Testis (tissue), 2 donors: ENCODE measurements at regions not wholly inside any gene's neighbourhood (a gene's known extent, or its start where the extent isn't known, plus 50 kb on each side); places are given as distances from the start of the nearest gene placed in this dataset.

ENCODE experiments used
- POLR2A ChIP-seq: fragments of 450-650 bp; IDR thresholded peaks from one replicate; pipeline ENCODE4 v1.6.1; 2017; ENCODE audit warnings: antibody characterized with exemption, mild to moderate bottlenecking, moderate library complexity
- TF ChIP-seq, protein P1 (sequence below), 3 experiments: fragments of 450-650 bp in 2 of 3; fragments of 200-600 bp in 1 of 3; sonication (generic) in 1 of 3; IDR thresholded peaks; one replicate each; pipeline ENCODE4 v1.5.1; 2016 to 2019; ENCODE audit warnings: antibody characterized with exemption in 3 of 3, mild to moderate bottlenecking in 2 of 3, moderate library complexity in 1 of 3

- TF ChIP-seq POLR2A, result no peak
- TF ChIP-seq, protein P1, sequence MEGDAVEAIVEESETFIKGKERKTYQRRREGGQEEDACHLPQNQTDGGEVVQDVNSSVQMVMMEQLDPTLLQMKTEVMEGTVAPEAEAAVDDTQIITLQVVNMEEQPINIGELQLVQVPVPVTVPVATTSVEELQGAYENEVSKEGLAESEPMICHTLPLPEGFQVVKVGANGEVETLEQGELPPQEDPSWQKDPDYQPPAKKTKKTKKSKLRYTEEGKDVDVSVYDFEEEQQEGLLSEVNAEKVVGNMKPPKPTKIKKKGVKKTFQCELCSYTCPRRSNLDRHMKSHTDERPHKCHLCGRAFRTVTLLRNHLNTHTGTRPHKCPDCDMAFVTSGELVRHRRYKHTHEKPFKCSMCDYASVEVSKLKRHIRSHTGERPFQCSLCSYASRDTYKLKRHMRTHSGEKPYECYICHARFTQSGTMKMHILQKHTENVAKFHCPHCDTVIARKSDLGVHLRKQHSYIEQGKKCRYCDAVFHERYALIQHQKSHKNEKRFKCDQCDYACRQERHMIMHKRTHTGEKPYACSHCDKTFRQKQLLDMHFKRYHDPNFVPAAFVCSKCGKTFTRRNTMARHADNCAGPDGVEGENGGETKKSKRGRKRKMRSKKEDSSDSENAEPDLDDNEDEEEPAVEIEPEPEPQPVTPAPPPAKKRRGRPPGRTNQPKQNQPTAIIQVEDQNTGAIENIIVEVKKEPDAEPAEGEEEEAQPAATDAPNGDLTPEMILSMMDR (IDR thresholded peaks at IDR 0.05), result no peak
These were observed 99.1 kb upstream of the JCAD start for GRCh38 chr10:30158325-30158960.
